ENCODE measurements at regions not wholly inside any gene's neighbourhood (a gene's known extent, or its start where the extent isn't known, plus 50 kb on each side); places are given as distances from the start of the nearest gene placed in this dataset.

DNA sequence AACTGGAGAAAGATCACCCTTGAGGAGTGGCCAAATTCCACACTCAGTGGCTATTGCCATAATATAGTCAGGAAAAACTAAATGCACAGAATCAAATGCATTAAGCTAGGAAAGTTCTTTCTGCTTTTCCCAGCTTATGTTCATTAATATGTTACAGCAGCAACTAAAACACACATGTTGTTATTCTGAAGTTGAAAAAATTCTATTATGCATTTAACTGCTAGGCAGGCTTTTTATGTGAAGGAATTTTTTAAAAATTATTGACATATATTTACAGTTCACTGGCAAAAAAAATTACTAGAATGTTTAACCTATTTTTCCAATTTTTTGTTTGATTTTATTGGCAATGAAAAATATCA lies 135.2 kb upstream of the IL12A start:
- TF ChIP-seq POLR2A (IDR thresholded peaks at IDR 0.05) (no peak), CTCF (IDR thresholded peaks at IDR 0.05) (no peak), EP300 (IDR thresholded peaks at IDR 0.05) (no peak)
